HCT116 (cell line): ENCODE measurements at regions not wholly inside any gene's neighbourhood (a gene's known extent, or its start where the extent isn't known, plus 50 kb on each side); places are given as distances from the start of the nearest gene placed in this dataset.

Source experiments
- CBX3 ChIP-seq: IDR thresholded peaks from 2 replicates; pipeline ENCODE4 v1.6.1; 2012; ENCODE audit warnings: low read depth
- CTCF ChIP-seq, 3 experiments: fragments of 200-600 bp in 1 of 3; sonication (generic) in 1 of 3; IDR thresholded peaks in 2 of 3; conservative IDR thresholded peaks in 1 of 3; 2 replicates each; pipeline ENCODE4 v1.5.1; 2012 to 2017; ENCODE audit warnings: low read depth in 2 of 3, low read length in 2 of 3, antibody characterized with exemption in 1 of 3, borderline replicate concordance in 1 of 3, control low read depth in 1 of 3, mild to moderate bottlenecking in 1 of 3, mixed read lengths in 1 of 3, mixed run types in 1 of 3, moderate library complexity in 1 of 3; ENCODE audit not compliant: insufficient read depth in 1 of 3
- EZH2 ChIP-seq: fragments of 200-600 bp; sonication (generic); IDR thresholded peaks from 2 replicates; pipeline ENCODE4 v1.6.1; 2017; ENCODE audit warnings: antibody characterized with exemption, mixed run types
- EZH2phosphoT487 ChIP-seq: fragments of 200-600 bp; IDR thresholded peaks from 2 replicates; pipeline ENCODE4 v1.6.1; 2018; ENCODE audit warnings: antibody characterized with exemption, borderline replicate concordance
- JUND ChIP-seq: IDR thresholded peaks from 2 replicates; pipeline ENCODE4 v1.6.1; 2012
- MAX ChIP-seq: IDR thresholded peaks from 2 replicates; pipeline ENCODE4 v1.6.1; 2012
- POLR2A ChIP-seq: IDR thresholded peaks from 2 replicates; pipeline ENCODE4 v1.7.0; 2011; ENCODE audit warnings: borderline replicate concordance; ENCODE audit not compliant: insufficient read depth, insufficient read length; ENCODE audit errors: extremely low read depth
- POLR2AphosphoS5 ChIP-seq: IDR thresholded peaks from 2 replicates; pipeline ENCODE4 v1.6.1; 2011; ENCODE audit warnings: mild to moderate bottlenecking, low read depth, low read length, moderate library complexity
- REST ChIP-seq: IDR thresholded peaks from 2 replicates; pipeline ENCODE4 v1.6.1; 2012; ENCODE audit warnings: low read depth
- SRF ChIP-seq: IDR thresholded peaks from 2 replicates; pipeline ENCODE4 v1.6.1; 2012; ENCODE audit warnings: low read depth
- ZNF274 ChIP-seq: fragments of 200-500 bp; sonication (Bioruptor generic); IDR thresholded peaks from 2 replicates; pipeline ENCODE4 v1.6.1; 2014; ENCODE audit warnings: mild to moderate bottlenecking, low read depth, low read length, inconsistent platforms

- TF ChIP-seq CTCF (IDR thresholded peaks at IDR 0.05 in 2 of 3, conservative IDR thresholded peaks at IDR 0.05 in 1 of 3; ENCODE audit: borderline replicate concordance in 1 of 3, insufficient read depth in 1 of 3, low read depth in 2 of 3, low read length in 2 of 3) (no peak), POLR2A (no peak), MAX (no peak), CBX3 (no peak), EZH2 (no peak), EZH2phosphoT487 (no peak), POLR2AphosphoS5 (no peak), REST (no peak), JUND (no peak), ZNF274 (no peak), SRF (no peak)
These were observed 254.9 kb downstream of the TMX3 start for GRCh38 chr18:68459968-68460367.
